Tibial nerve (tissue), 4 donors: ENCODE measurements at regions not wholly inside any gene's neighbourhood (a gene's known extent, or its start where the extent isn't known, plus 50 kb on each side); places are given as distances from the start of the nearest gene placed in this dataset.

Source experiments
- EP300 ChIP-seq, 2 donors: sonication (generic); formaldehyde crosslinking; IDR thresholded peaks; one replicate each; pipeline ENCODE4 v1.6.1; 2017; ENCODE audit warnings: antibody characterized with exemption in 2 of 2, mild to moderate bottlenecking in 1 of 2
- POLR2A ChIP-seq, 2 donors: fragments of 450-650 bp; IDR thresholded peaks; one replicate each; pipeline ENCODE4 v1.6.1; 2017; ENCODE audit warnings: antibody characterized with exemption in 2 of 2, mild to moderate bottlenecking in 2 of 2, moderate library complexity in 2 of 2
- TF ChIP-seq, protein P1 (sequence below), 5 experiments: fragments of 200-600 bp in 3 of 5; fragments of 450-650 bp in 2 of 5; sonication (generic) in 3 of 5; IDR thresholded peaks; one replicate each; pipeline ENCODE4 v1.5.1; 2016 to 2019; ENCODE audit warnings: antibody characterized with exemption in 5 of 5, mild to moderate bottlenecking in 3 of 5, moderate library complexity in 2 of 5

DNA sequence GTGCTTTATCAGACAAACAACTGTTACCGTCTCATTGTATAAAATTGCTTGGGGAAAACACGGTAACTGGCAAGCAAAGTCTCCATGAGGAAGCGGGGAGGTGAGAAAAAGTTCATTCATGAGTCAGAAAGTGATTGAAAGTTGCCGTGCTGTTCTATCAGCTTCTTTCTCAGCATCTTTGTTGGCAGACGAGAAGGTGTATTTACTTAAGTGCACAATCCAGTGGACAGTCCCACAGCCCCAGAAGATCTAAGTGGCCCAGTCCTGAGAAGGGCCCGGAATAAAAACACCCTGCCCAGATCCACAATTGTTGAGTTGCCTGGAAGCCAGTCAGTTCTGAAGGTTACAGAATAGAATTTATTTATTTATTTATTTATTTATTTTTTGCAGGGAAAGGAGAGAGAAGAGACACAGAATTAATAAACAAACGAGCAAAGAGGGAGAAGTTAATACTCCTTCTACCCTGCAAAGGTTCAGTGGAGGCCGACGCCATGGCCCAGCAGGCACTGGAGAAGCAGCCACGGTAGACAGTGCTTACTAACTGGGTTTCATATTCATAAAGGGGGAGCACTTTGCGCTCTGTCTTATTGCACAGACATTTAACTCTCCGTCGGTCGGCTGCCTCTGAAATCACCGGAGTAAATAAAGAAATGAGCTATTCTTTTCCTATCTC, 676.0 kb upstream of the SALL3 start:
- TF ChIP-seq, protein P1, sequence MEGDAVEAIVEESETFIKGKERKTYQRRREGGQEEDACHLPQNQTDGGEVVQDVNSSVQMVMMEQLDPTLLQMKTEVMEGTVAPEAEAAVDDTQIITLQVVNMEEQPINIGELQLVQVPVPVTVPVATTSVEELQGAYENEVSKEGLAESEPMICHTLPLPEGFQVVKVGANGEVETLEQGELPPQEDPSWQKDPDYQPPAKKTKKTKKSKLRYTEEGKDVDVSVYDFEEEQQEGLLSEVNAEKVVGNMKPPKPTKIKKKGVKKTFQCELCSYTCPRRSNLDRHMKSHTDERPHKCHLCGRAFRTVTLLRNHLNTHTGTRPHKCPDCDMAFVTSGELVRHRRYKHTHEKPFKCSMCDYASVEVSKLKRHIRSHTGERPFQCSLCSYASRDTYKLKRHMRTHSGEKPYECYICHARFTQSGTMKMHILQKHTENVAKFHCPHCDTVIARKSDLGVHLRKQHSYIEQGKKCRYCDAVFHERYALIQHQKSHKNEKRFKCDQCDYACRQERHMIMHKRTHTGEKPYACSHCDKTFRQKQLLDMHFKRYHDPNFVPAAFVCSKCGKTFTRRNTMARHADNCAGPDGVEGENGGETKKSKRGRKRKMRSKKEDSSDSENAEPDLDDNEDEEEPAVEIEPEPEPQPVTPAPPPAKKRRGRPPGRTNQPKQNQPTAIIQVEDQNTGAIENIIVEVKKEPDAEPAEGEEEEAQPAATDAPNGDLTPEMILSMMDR (IDR thresholded peaks at IDR 0.05), result no peak
- no peak for TF ChIP-seq EP300 (IDR thresholded peaks at IDR 0.05)
- TF ChIP-seq POLR2A (IDR thresholded peaks at IDR 0.05), result no peak
